VCaP (cell line): ENCODE measurements at regions not wholly inside any gene's neighbourhood (a gene's known extent, or its start where the extent isn't known, plus 50 kb on each side); places are given as distances from the start of the nearest gene placed in this dataset.

Experiments used
- H3K27ac ChIP-seq: fragments of 450-650 bp; 2 replicates; pipeline ENCODE4 v1.5.1; 2017
- TF ChIP-seq, protein P1 (sequence below): fragments of 450-650 bp; conservative IDR thresholded peaks from 2 replicates; pipeline ENCODE4 v1.5.1; 2017; ENCODE audit warnings: mild to moderate bottlenecking, moderate library complexity

DNA sequence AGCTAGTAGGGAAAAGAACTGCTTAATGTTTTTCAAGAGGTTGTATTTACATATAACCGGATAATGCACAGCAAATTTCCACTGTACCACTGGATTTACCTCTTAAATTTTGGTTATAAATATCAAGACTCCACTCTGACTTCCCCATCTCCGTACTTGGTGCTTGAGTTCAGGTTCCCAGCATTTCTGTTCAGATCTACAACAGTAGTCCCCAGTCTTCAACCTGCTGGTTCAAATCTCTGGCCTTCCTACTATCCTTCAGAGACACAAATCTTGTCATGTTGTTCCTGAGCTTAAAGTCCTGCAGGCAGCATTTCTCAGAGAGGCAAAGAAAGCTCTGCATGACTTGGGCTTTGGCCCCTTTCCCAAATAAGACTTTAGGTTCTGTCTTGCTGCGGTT lies 392.6 kb upstream of the ATP5MC3 start:
- no peak overlapping the region for H3K27ac ChIP-seq
- TF ChIP-seq, protein P1, sequence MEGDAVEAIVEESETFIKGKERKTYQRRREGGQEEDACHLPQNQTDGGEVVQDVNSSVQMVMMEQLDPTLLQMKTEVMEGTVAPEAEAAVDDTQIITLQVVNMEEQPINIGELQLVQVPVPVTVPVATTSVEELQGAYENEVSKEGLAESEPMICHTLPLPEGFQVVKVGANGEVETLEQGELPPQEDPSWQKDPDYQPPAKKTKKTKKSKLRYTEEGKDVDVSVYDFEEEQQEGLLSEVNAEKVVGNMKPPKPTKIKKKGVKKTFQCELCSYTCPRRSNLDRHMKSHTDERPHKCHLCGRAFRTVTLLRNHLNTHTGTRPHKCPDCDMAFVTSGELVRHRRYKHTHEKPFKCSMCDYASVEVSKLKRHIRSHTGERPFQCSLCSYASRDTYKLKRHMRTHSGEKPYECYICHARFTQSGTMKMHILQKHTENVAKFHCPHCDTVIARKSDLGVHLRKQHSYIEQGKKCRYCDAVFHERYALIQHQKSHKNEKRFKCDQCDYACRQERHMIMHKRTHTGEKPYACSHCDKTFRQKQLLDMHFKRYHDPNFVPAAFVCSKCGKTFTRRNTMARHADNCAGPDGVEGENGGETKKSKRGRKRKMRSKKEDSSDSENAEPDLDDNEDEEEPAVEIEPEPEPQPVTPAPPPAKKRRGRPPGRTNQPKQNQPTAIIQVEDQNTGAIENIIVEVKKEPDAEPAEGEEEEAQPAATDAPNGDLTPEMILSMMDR: no peak

DNA sequence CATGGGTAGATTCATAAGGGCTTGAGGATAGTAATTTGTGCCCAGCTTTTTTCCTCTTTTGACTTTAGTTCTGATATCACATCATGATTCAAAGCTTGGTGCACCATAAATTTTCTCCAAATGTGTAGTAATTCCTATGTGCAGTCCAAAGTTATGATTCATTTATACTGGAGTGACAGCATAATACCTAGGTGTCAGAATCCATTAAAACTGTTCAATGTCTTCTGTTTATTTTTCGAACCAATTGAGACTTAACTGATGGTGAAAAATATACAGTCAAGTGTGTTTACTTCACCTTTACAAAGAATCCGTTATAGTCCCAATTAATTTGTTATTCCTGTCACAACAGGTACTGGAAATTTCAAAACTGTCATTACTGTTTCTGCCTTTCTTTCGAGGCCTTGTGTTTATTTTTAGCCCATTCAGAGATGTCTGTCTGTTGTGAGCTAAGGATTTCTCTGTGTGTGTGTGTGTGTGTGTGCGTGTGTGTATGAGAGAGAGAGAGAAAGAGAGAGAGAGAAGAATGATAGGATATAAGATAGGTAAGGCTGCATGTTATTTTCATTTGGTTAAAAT lies 389.7 kb upstream of the ATP5MC3 start:
- H3K27ac ChIP-seq: no peak overlapping the region
- TF ChIP-seq, protein P1: no peak

DNA sequence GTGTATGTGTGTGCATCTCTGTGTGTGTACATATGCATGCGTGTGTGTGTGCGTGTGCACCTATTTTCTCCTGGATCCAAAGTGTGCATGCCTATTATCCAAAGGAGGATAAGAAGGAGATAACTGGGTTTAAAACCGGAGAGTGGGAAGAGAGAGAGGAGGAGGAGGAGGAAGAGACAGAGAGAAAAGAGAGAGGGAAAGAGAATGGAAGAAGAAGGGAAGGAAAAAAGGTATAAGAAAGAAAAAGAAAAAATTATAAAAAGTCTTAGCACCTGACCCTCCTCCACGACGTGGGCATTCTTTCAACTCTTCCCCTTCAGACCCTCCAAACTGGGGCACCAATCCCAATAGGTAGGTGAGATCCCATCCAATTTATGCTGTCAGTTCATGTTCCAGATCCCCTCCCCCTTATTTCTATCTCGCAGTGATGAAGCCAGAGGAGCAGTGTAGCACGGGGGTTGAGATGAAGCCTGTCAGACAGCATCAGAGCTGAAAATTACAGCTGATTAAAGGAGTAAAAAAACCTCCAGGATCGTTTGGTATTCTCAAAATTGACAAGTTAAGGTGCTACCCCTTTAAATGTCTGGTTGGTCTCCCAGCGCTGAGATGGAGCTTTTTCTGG lies 386.7 kb upstream of the ATP5MC3 start:
- peak overlapping the region; percentile 63; the same call in 1 of the 2 replicates for H3K27ac ChIP-seq
- TF ChIP-seq, protein P1: no peak

DNA sequence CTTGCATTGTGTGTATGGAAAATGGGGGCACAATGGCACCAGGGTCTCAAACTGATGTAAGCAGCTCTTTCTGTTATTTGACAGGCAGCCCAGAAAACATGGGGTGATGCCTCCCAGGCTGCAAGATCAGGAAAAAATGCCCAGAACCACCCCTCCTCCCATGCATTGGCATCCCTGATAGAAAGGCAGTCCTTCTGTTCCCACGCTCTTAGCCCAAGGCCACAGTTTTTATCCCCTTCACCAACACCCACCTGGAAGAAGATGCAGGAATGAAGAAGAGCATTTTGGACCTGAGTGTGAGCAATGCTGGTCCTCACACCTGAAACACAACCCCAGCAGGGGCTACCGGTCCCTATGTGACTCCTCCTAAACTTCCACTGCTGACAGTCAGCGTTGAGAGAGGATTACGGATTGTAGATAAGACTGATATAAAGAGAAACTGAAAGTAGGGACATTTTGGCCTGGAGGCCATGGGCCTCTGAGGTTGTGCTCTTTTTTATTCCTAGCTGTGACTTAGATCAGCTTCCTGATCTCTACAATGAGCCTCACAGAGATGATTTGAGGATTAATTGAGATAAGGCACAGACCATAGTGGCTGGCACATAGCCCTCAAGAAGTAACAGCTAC lies 386.0 kb upstream of the ATP5MC3 start:
- TF ChIP-seq, protein P1: no peak
- peak overlapping the region; percentile 63 for H3K27ac ChIP-seq

DNA sequence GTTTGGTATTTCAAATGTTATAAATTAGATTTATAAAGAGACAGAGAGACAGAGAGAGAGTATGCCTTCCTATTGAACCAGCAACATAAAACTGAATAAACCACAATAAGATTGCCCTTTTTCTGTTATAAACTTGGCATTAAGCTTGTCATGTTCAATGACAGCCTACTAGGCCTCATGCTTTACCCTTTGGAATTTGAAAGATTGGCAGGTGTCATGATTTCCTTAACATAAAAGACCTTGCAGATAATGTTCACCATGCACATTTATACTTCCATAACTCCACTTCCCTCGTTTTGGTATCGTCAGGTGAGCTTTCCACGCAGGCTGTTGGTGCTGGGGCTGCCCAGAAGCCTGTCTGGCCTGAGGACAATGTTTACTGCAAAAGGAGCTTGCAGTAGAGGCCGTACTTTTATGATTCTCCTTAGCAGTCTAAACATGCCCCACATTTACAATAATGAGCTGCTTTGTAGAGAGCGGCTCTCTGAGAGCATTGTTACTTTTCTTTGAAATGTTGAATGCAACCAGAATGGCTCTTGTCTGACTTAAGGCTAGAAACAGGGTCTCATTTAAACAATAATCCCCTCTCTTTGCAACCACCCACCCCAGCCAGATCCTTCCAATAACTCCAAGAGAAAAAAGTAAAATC lies 379.1 kb upstream of the ATP5MC3 start:
- TF ChIP-seq, protein P1: no peak
- H3K27ac ChIP-seq: no peak overlapping the region

DNA sequence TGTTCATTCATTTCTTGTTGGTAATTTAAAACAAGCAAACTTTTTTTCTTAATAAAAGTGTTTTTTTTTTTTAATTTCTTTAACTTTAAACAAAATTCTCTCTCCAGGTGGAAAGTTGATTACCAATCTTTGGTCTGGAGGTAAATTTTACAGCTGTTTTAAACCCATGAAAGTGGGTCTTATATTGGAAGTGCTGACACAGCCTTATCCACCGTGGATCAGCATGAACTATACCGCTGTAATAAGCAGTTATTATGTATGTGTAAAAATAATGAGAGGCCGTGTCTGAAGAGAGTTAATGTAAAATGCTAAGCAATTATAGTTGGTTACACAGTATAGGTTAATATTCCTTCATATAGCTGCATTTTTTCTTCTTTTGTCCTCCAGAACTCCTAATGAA lies 378.1 kb upstream of the ATP5MC3 start:
- TF ChIP-seq, protein P1: no peak
- H3K27ac ChIP-seq: no peak overlapping the region

DNA sequence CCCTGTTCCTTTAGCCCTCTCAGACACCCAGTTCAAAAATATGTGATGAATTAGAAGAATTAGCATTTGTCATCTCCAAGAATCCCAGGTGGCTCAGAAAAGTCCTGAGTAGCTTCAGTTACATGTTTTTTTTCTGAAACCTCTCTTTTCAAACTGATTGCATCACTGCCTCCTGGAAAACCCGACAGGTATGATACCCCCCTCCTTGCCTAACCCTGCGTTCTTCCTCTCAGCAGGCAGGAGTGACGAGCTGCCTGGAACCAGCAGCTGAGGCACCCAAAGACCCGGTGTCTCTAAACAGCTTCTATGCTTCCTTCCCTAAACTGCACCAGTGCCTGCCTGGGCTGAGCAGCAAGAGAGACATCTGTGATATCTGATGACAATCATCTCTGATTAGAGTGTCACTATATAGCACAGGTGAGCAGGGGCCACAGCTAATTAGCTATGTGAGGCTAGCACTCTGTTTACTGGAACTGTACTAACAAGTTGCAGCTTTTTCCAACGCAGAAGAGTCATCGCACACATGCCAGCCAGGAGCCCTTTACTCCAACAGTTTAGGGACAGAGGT lies 376.4 kb upstream of the ATP5MC3 start:
- TF ChIP-seq, protein P1: no peak
- H3K27ac ChIP-seq: no peak overlapping the region
